CD4-positive, alpha-beta T cell treated with Interleukin-2 at 100 ng/mL for 4 hours (primary cell): ENCODE measurements at regions not wholly inside any gene's neighbourhood (a gene's known extent, or its start where the extent isn't known, plus 50 kb on each side); places are given as distances from the start of the nearest gene placed in this dataset.

Source experiments
- DNase-seq: peaks from one replicate; pipeline ENCODE4 v3.0.0-alpha.2; 2020; ENCODE audit warnings: low spot score

- no peak for DNase-seq
Observed at GRCh38 chr7:41294556-41295454, 408.1 kb downstream of the INHBA start.

- no peak for DNase-seq
Observed at GRCh38 chr7:41292487-41292886, 410.4 kb downstream of the INHBA start.

GRCh38 chr7:41287559-41288335 is 415.1 kb downstream of the INHBA start:
- no peak for DNase-seq

- no peak for DNase-seq
Observed at GRCh38 chr7:41280491-41280890, 422.4 kb downstream of the INHBA start.

GRCh38 chr7:41277561-41277960 is 425.3 kb downstream of the INHBA start:
- DNase-seq = no peak

GRCh38 chr7:41275255-41275654 is 427.6 kb downstream of the INHBA start:
- DNase-seq = no peak

GRCh38 chr7:41274179-41274578 is 428.7 kb downstream of the INHBA start:
- no peak for DNase-seq

GRCh38 chr7:41272664-41273063 is 430.2 kb downstream of the INHBA start:
- no peak for DNase-seq

- DNase-seq = no peak
Observed at GRCh38 chr7:41268878-41269277, 434.0 kb downstream of the INHBA start.

GRCh38 chr7:41261080-41261479 is 441.8 kb downstream of the INHBA start:
- no peak for DNase-seq

GRCh38 chr7:41257660-41258059 is 445.2 kb downstream of the INHBA start:
- DNase-seq = no peak

GRCh38 chr7:41256186-41256945 is 446.5 kb downstream of the INHBA start:
- DNase-seq = no peak

GRCh38 chr7:41255716-41256115 is 447.2 kb downstream of the INHBA start:
- no peak for DNase-seq

- no peak for DNase-seq
Observed at GRCh38 chr7:41255113-41255512, 447.8 kb downstream of the INHBA start.

GRCh38 chr7:41252957-41253356 is 449.9 kb downstream of the INHBA start:
- no peak for DNase-seq

GRCh38 chr7:41252551-41252950 is 450.3 kb downstream of the INHBA start:
- DNase-seq = no peak

GRCh38 chr7:41247143-41247865 is 455.6 kb downstream of the INHBA start:
- DNase-seq = no peak

- DNase-seq = no peak
Observed at GRCh38 chr7:41245916-41246315, 457.0 kb downstream of the INHBA start.

- no peak for DNase-seq
Observed at GRCh38 chr7:41244246-41244645, 458.6 kb downstream of the INHBA start.

GRCh38 chr7:41241641-41242040 is 461.2 kb downstream of the INHBA start:
- DNase-seq = no peak

- no peak for DNase-seq
Observed at GRCh38 chr7:41239596-41239995, 463.3 kb downstream of the INHBA start.

GRCh38 chr7:41238851-41239331 is 464.0 kb downstream of the INHBA start:
- no peak for DNase-seq
